NCI-H1092 treated with DMSO at 0.1 percent for 48 hours (cell line): ENCODE measurements at regions not wholly inside any gene's neighbourhood (a gene's known extent, or its start where the extent isn't known, plus 50 kb on each side); places are given as distances from the start of the nearest gene placed in this dataset.
"Not testable (repeated sequence)": the region's sequence is repeated elsewhere in the genome, so short reads cannot be mapped to it uniquely, and the experiment has no call there.

ENCODE experiments used
- DNase-seq: peaks from one replicate; lab custom pipeline; 2025; lab: John Stamatoyannopoulos, UW

DNA sequence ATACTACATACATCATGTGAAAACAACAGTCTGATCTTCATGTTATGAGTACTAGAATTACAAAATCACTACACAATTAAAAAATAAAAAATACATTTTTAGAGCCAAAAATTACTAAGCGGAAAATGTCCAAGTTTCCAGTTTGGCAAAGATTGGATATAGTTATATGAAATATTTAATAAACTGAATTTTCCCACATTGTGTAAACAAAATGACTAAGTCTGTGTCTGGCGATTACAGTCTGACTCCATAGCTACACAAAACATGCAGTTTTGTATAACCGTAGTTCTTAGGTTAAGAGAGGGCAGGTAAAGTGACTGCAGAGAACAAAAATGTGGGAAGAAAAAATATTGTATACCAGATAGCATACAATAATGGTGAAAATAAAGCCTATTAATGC, 59.2 kb upstream of the TMEM47 start:
- DNase-seq: no peak

GRCh38 chrX:34734383-34734782, 77.3 kb upstream of the TMEM47 start:
- DNase-seq: no peak

- DNase-seq: no peak
Measured at GRCh38 chrX:34744521-34744920, 87.4 kb upstream of the TMEM47 start.

DNA sequence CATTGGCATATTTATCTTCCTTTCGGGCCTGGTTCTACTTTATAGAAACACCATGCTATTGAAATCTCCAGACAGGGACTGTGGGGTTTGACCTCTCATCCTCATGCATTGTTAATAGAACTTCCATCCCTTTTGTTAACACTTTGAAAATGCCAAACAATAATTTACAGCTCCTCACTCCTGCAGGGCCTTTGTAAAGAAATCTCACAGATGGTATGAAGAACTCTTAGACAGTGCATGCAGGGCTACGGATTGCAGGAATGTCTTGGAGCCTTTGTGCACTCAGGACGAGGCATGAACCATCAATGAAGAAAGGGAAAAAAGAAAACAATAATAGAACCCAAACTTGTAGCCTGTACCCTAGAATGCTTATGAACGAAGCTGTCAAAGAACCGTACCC, 92.8 kb upstream of the TMEM47 start:
- no peak for DNase-seq

- DNase-seq: no peak
Measured at GRCh38 chrX:34764852-34765361, 107.8 kb upstream of the TMEM47 start.

DNA sequence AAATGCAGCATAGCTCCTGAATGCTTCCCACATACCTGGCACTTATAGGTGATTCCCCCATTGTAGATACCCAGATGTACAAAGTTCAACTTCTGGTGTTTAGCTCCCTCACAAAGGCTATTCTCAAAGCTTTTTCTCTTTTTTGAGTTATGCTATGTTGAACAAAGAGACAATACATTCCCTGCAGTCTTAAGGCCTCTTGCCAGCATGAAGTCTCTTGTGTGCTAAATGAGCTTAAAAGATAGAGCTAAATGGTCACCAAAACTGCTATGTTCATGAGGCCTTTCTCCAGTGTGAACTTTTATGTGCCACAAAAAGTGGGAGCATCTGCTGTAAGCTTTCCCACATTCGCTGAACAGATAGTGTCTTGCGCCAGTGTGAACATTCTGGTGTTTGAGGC, 111.2 kb upstream of the TMEM47 start:
- DNase-seq: no peak

- DNase-seq: no peak
Measured at GRCh38 chrX:34770511-34770910, 113.4 kb upstream of the TMEM47 start.

DNA sequence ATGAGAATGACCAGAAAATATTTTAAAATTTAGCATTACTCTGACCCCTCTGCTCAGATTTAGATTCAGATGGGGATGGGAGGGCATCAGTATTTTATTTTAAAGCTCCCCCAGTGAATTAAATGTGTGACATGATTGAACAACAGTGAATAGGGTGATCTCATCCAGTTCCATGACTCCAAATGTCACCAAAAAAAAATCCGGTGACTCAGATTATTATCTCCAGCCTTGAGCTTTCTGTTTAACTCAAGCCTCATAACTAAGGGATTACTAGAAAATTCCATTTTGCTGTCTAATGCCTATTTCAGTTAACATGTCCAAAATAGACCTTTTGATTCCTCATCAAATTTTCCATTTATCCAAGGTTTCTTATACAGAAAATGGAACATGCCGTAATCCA, 121.8 kb upstream of the TMEM47 start:
- no peak for DNase-seq

GRCh38 chrX:34790026-34790425, 132.9 kb upstream of the TMEM47 start:
- DNase-seq: no peak

- no peak for DNase-seq
Measured at GRCh38 chrX:34805951-34806350, 136.6 kb upstream of the FAM47B start.

GRCh38 chrX:34809096-34809495, 133.5 kb upstream of the FAM47B start:
- DNase-seq: no peak

GRCh38 chrX:34810364-34810763, 132.2 kb upstream of the FAM47B start:
- no peak for DNase-seq

DNA sequence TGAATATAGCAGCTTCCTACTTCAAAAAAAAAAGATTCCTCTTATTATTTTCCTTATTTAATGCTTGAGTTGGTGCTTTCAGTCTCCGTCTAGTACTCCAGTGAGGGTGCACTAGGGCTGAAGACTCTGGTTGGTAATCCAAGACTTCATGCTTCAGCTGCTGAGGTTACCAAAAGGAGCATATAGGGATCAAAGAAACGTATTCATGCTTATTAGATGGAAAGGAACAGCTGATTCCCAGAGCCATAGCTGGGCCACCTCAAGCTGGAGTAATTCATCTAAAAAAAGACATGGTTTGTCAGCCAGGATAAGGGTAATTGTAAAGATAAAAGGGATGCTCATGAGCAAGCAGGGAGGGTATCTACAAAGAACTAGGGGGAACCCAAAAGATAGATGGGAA, 131.7 kb upstream of the FAM47B start:
- no peak for DNase-seq

GRCh38 chrX:34813618-34814017, 129.0 kb upstream of the FAM47B start:
- DNase-seq: no peak

DNA sequence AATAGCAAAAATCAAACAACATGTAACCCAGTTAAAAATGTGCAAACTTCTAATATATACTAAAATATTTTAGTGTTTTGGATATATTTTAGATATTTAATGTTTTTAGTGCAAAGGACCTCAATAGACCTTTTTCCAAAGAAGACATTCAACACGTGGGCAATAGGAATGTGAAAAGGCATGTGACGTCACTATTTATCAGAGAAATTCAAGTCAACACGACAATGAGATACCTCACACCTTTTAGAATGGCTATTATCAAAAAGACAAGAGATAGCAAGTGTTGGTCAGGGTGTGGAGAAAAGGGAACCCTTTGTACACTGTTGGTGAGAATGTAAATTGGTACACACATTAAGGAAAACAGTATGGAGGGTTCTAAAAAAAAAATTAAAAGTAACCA, 115.6 kb upstream of the FAM47B start:
- DNase-seq: no peak

GRCh38 chrX:34839451-34839850, 103.1 kb upstream of the FAM47B start:
- no peak for DNase-seq

DNA sequence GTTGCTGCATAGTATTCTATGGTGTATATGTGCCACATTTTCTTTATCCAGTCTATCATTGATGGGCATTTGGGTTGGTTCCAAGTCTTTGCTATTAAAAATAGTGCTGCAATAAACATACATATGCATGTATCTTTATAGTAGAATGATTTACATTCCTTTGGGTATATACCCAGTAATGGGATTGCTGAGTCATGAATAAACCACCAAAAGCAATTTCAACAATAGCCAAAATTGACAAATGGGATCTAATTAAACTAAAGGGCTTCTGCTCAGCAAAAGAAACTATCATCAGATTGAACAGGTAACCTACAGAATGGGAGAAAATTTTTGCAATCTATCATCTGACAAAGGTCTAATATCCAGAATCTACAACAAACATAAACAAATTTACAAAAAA, 101.4 kb upstream of the FAM47B start:
- DNase-seq: not testable (repeated sequence)

GRCh38 chrX:34848281-34848680, 94.3 kb upstream of the FAM47B start:
- DNase-seq: no peak

- DNase-seq: no peak
Measured at GRCh38 chrX:34849371-34849770, 93.2 kb upstream of the FAM47B start.

GRCh38 chrX:34859191-34859590, 83.4 kb upstream of the FAM47B start:
- DNase-seq: peak; percentile 1

GRCh38 chrX:34863906-34864305, 78.7 kb upstream of the FAM47B start:
- DNase-seq: no peak

- DNase-seq: no peak
Measured at GRCh38 chrX:34866646-34867045, 76.0 kb upstream of the FAM47B start.

DNA sequence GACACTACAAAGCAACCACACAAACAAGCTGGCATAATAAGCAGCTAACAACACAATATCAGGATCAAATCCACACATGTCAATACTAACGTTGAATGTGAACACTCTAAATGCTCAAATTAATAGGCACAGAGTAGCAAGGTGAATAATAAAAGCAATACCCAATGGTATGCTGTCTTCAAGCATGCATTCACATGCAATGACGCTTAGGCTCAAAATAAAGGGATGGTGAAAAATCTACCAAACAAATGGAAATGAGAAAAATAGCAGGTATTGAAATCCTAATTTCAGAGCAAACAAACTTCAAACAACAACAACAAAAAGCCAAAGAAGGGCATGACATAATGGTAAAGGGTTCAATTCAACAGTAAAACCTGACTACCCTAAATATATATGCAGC, 74.0 kb upstream of the FAM47B start:
- no peak for DNase-seq

DNA sequence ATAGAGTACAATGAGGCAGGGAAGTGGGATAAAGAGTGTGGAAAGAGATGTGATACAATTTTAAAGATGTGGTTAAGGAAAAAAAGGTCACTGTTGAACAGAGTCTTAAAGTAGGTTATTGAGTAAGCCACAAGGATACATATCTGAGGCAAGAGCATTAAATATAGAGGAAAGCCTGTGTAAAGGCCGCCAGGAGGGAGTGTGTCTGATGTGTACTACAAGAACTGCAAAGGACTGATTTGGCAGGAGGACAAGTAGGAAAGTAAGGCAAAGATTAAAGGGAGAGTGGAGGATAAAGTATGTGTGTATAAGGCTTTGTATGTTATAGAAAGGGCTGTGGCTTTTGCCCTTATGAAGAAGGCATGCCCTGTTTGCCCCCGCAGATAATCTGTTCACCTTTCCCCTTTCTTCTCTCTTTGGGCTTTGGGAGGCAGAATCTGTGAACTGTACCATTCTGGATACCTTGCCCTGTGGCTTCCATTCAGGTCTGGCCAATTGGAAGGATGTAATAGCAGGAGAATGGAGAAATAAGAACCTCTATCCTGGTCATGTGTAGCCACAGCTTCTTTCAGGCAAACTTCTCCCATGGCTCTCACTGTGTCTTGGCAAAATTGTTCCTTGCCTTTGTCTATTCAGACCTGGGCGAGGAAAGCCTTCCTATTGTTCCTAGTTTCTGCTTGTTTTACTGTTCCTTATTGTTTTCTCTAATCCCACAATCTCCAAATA, 68.9 kb upstream of the FAM47B start:
- no peak for DNase-seq
